ENCODE measurements at regions not wholly inside any gene's neighbourhood (a gene's known extent, or its start where the extent isn't known, plus 50 kb on each side); places are given as distances from the start of the nearest gene placed in this dataset.

GRCh38 chr13:47092202-47092601, 195.3 kb upstream of the HTR2A start:
- Histone ChIP-seq H3K36me3 (ENCODE audit: control insufficient read depth in 2 of 2, insufficient read depth in 2 of 2, low read length in 1 of 2) (no peaks in the 10 kb centered on the region), H3K4me1 (ENCODE audit: control insufficient read depth in 2 of 2, insufficient read depth in 2 of 2, low read length in 1 of 2) (no peaks in the 10 kb centered on the region), H3K9me3 (ENCODE audit: control insufficient read depth in 2 of 2, insufficient read depth in 1 of 2, low read depth in 1 of 2, low read length in 1 of 2) (no peaks in the 10 kb centered on the region), H3K4me3 (ENCODE audit: low read depth in 1 of 2, low read length in 2 of 2) (no peak overlapping the region), H3K27me3 (ENCODE audit: control insufficient read depth in 1 of 2, insufficient read depth in 2 of 2, low read length in 2 of 2) (peaks cover 0 to 3% of the 10 kb centered on the region in 2 donors), H3K27ac (ENCODE audit: low read depth in 2 of 2, low read length in 1 of 2) (no peak overlapping the region)
- 60 to 62% methylated on average over 2 of the region's 2 CpGs for WGBS, 2 donors

GRCh38 chr13:47087841-47088240, 191.0 kb upstream of the HTR2A start:
- H3K4me3 ChIP-seq (ENCODE audit: low read depth in 1 of 2, low read length in 2 of 2) = no peak overlapping the region
- no peak overlapping the region for H3K27ac ChIP-seq (ENCODE audit: low read depth in 2 of 2, low read length in 1 of 2)
- H3K36me3 ChIP-seq (ENCODE audit: control insufficient read depth in 2 of 2, insufficient read depth in 2 of 2, low read length in 1 of 2) = no peaks in the 10 kb centered on the region
- WGBS, 2 donors = 63 to 67% methylated on average over 1 of the region's 1 CpG
- H3K9me3 ChIP-seq (ENCODE audit: control insufficient read depth in 2 of 2, insufficient read depth in 1 of 2, low read depth in 1 of 2, low read length in 1 of 2) = no peaks in the 10 kb centered on the region
- no peaks in the 10 kb centered on the region for H3K4me1 ChIP-seq (ENCODE audit: control insufficient read depth in 2 of 2, insufficient read depth in 2 of 2, low read length in 1 of 2)
- H3K27me3 ChIP-seq (ENCODE audit: control insufficient read depth in 1 of 2, insufficient read depth in 2 of 2, low read length in 2 of 2) = no peaks in the 10 kb centered on the region

- Histone ChIP-seq H3K27ac (ENCODE audit: low read depth in 2 of 2, low read length in 1 of 2) (no peak overlapping the region), H3K4me1 (ENCODE audit: control insufficient read depth in 2 of 2, insufficient read depth in 2 of 2, low read length in 1 of 2) (no peaks in the 10 kb centered on the region), H3K27me3 (ENCODE audit: control insufficient read depth in 1 of 2, insufficient read depth in 2 of 2, low read length in 2 of 2) (no peaks in the 10 kb centered on the region), H3K36me3 (ENCODE audit: control insufficient read depth in 2 of 2, insufficient read depth in 2 of 2, low read length in 1 of 2) (no peaks in the 10 kb centered on the region), H3K9me3 (ENCODE audit: control insufficient read depth in 2 of 2, insufficient read depth in 1 of 2, low read depth in 1 of 2, low read length in 1 of 2) (no peaks in the 10 kb centered on the region), H3K4me3 (ENCODE audit: low read depth in 1 of 2, low read length in 2 of 2) (no peak overlapping the region)
- WGBS, 2 donors = 71 to 72% methylated on average over 3 of the region's 3 CpGs
Observed at GRCh38 chr13:47087241-47087640, 190.4 kb upstream of the HTR2A start.

- Histone ChIP-seq H3K4me1 (ENCODE audit: control insufficient read depth in 2 of 2, insufficient read depth in 2 of 2, low read length in 1 of 2) (no peaks in the 10 kb centered on the region), H3K27ac (ENCODE audit: low read depth in 2 of 2, low read length in 1 of 2) (no peak overlapping the region), H3K9me3 (ENCODE audit: control insufficient read depth in 2 of 2, insufficient read depth in 1 of 2, low read depth in 1 of 2, low read length in 1 of 2) (no peaks in the 10 kb centered on the region), H3K4me3 (ENCODE audit: low read depth in 1 of 2, low read length in 2 of 2) (no peak overlapping the region), H3K27me3 (ENCODE audit: control insufficient read depth in 1 of 2, insufficient read depth in 2 of 2, low read length in 2 of 2) (peaks cover 0 to 3% of the 10 kb centered on the region in 2 donors), H3K36me3 (ENCODE audit: control insufficient read depth in 2 of 2, insufficient read depth in 2 of 2, low read length in 1 of 2) (no peaks in the 10 kb centered on the region)
- 55 to 82% methylated on average over 1 of the region's 1 CpG for whole genome bisulfite sequencing, 2 donors
Observed at GRCh38 chr13:47085346-47085745, 188.5 kb upstream of the HTR2A start.

GRCh38 chr13:47081850-47082249, 185.0 kb upstream of the HTR2A start:
- Histone ChIP-seq H3K4me1 (ENCODE audit: control insufficient read depth in 2 of 2, insufficient read depth in 2 of 2, low read length in 1 of 2) (no peaks in the 10 kb centered on the region), H3K4me3 (ENCODE audit: low read depth in 1 of 2, low read length in 2 of 2) (no peak overlapping the region), H3K36me3 (ENCODE audit: control insufficient read depth in 2 of 2, insufficient read depth in 2 of 2, low read length in 1 of 2) (no peaks in the 10 kb centered on the region), H3K27me3 (ENCODE audit: control insufficient read depth in 1 of 2, insufficient read depth in 2 of 2, low read length in 2 of 2) (peaks cover 0 to 3% of the 10 kb centered on the region in 2 donors), H3K9me3 (ENCODE audit: control insufficient read depth in 2 of 2, insufficient read depth in 1 of 2, low read depth in 1 of 2, low read length in 1 of 2) (no peaks in the 10 kb centered on the region), H3K27ac (ENCODE audit: low read depth in 2 of 2, low read length in 1 of 2) (no peak overlapping the region)
- WGBS, 2 donors = 11 to 18% methylated on average over 1 of the region's 1 CpG

GRCh38 chr13:47081246-47081645, 184.4 kb upstream of the HTR2A start:
- H3K9me3 ChIP-seq (ENCODE audit: control insufficient read depth in 2 of 2, insufficient read depth in 1 of 2, low read depth in 1 of 2, low read length in 1 of 2) = no peaks in the 10 kb centered on the region
- H3K4me1 ChIP-seq (ENCODE audit: control insufficient read depth in 2 of 2, insufficient read depth in 2 of 2, low read length in 1 of 2) = no peaks in the 10 kb centered on the region
- peaks cover 0 to 3% of the 10 kb centered on the region in 2 donors for H3K27me3 ChIP-seq (ENCODE audit: control insufficient read depth in 1 of 2, insufficient read depth in 2 of 2, low read length in 2 of 2)
- H3K4me3 ChIP-seq (ENCODE audit: low read depth in 1 of 2, low read length in 2 of 2) = no peak overlapping the region
- no peaks in the 10 kb centered on the region for H3K36me3 ChIP-seq (ENCODE audit: control insufficient read depth in 2 of 2, insufficient read depth in 2 of 2, low read length in 1 of 2)
- no peak overlapping the region for H3K27ac ChIP-seq (ENCODE audit: low read depth in 2 of 2, low read length in 1 of 2)
- 64 to 68% methylated on average over 7 of the region's 7 CpGs for WGBS, 2 donors

- Histone ChIP-seq H3K27me3 (ENCODE audit: control insufficient read depth in 1 of 2, insufficient read depth in 2 of 2, low read length in 2 of 2) (peaks cover 0 to 3% of the 10 kb centered on the region in 2 donors), H3K36me3 (ENCODE audit: control insufficient read depth in 2 of 2, insufficient read depth in 2 of 2, low read length in 1 of 2) (no peaks in the 10 kb centered on the region), H3K4me1 (ENCODE audit: control insufficient read depth in 2 of 2, insufficient read depth in 2 of 2, low read length in 1 of 2) (no peaks in the 10 kb centered on the region), H3K27ac (ENCODE audit: low read depth in 2 of 2, low read length in 1 of 2) (no peak overlapping the region), H3K9me3 (ENCODE audit: control insufficient read depth in 2 of 2, insufficient read depth in 1 of 2, low read depth in 1 of 2, low read length in 1 of 2) (no peaks in the 10 kb centered on the region), H3K4me3 (ENCODE audit: low read depth in 1 of 2, low read length in 2 of 2) (no peak overlapping the region)
- WGBS, 2 donors = 74 to 77% methylated on average over 2 of the region's 2 CpGs
Observed at GRCh38 chr13:47080621-47081020, 183.8 kb upstream of the HTR2A start.

GRCh38 chr13:47076500-47076899, 179.6 kb upstream of the HTR2A start:
- Histone ChIP-seq H3K4me1 (ENCODE audit: control insufficient read depth in 2 of 2, insufficient read depth in 2 of 2, low read length in 1 of 2) (no peaks in the 10 kb centered on the region), H3K27me3 (ENCODE audit: control insufficient read depth in 1 of 2, insufficient read depth in 2 of 2, low read length in 2 of 2) (peaks cover 3 to 4% of the 10 kb centered on the region in 2 donors), H3K9me3 (ENCODE audit: control insufficient read depth in 2 of 2, insufficient read depth in 1 of 2, low read depth in 1 of 2, low read length in 1 of 2) (peaks cover 3% of the 10 kb centered on the region in 2 donors), H3K4me3 (ENCODE audit: low read depth in 1 of 2, low read length in 2 of 2) (no peak overlapping the region), H3K27ac (ENCODE audit: low read depth in 2 of 2, low read length in 1 of 2) (no peak overlapping the region), H3K36me3 (ENCODE audit: control insufficient read depth in 2 of 2, insufficient read depth in 2 of 2, low read length in 1 of 2) (no peaks in the 10 kb centered on the region)
- 50 to 59% methylated on average over 2 of the region's 2 CpGs for WGBS, 2 donors

GRCh38 chr13:47069133-47069532, 172.3 kb upstream of the HTR2A start:
- 43 to 47% methylated on average over 3 of the region's 3 CpGs for WGBS, 2 donors
- no peak overlapping the region for H3K4me3 ChIP-seq (ENCODE audit: low read depth in 1 of 2, low read length in 2 of 2)
- peaks cover 3 to 5% of the 10 kb centered on the region in 2 donors for H3K9me3 ChIP-seq (ENCODE audit: control insufficient read depth in 2 of 2, insufficient read depth in 1 of 2, low read depth in 1 of 2, low read length in 1 of 2)
- peaks cover 3 to 4% of the 10 kb centered on the region in 2 donors for H3K27me3 ChIP-seq (ENCODE audit: control insufficient read depth in 1 of 2, insufficient read depth in 2 of 2, low read length in 2 of 2)
- no peaks in the 10 kb centered on the region for H3K36me3 ChIP-seq (ENCODE audit: control insufficient read depth in 2 of 2, insufficient read depth in 2 of 2, low read length in 1 of 2)
- H3K27ac ChIP-seq (ENCODE audit: low read depth in 2 of 2, low read length in 1 of 2) = no peak overlapping the region
- H3K4me1 ChIP-seq (ENCODE audit: control insufficient read depth in 2 of 2, insufficient read depth in 2 of 2, low read length in 1 of 2) = no peaks in the 10 kb centered on the region

GRCh38 chr13:47067306-47067705, 170.5 kb upstream of the HTR2A start:
- H3K27ac ChIP-seq (ENCODE audit: low read depth in 2 of 2, low read length in 1 of 2) = no peak overlapping the region
- H3K4me3 ChIP-seq (ENCODE audit: low read depth in 1 of 2, low read length in 2 of 2) = no peak overlapping the region
- H3K27me3 ChIP-seq (ENCODE audit: control insufficient read depth in 1 of 2, insufficient read depth in 2 of 2, low read length in 2 of 2) = no peaks in the 10 kb centered on the region
- 76 to 85% methylated on average over 3 of the region's 3 CpGs for WGBS, 2 donors
- H3K9me3 ChIP-seq (ENCODE audit: control insufficient read depth in 2 of 2, insufficient read depth in 1 of 2, low read depth in 1 of 2, low read length in 1 of 2) = peaks cover 0 to 2% of the 10 kb centered on the region in 2 donors
- H3K36me3 ChIP-seq (ENCODE audit: control insufficient read depth in 2 of 2, insufficient read depth in 2 of 2, low read length in 1 of 2) = no peaks in the 10 kb centered on the region
- no peaks in the 10 kb centered on the region for H3K4me1 ChIP-seq (ENCODE audit: control insufficient read depth in 2 of 2, insufficient read depth in 2 of 2, low read length in 1 of 2)
